AG10803 (cell line): ENCODE measurements at regions not wholly inside any gene's neighbourhood (a gene's known extent, or its start where the extent isn't known, plus 50 kb on each side); places are given as distances from the start of the nearest gene placed in this dataset.
A peak's percentile ranks its signal among the peaks of the same experiment; 100 is the strongest.

Source experiments
- DNase-seq: peaks from one replicate; pipeline ENCODE4 v3.0.0; 2010; ENCODE audit warnings: low read depth
- H3K4me3 ChIP-seq: 2 replicates; pipeline ENCODE4 v1.5.1; 2011; ENCODE audit warnings: mild to moderate bottlenecking, low read length, control low read depth
- CTCF ChIP-seq: conservative IDR thresholded peaks from 2 replicates; pipeline ENCODE4 v1.5.1; 2011; ENCODE audit warnings: mild to moderate bottlenecking, low read length, control low read depth, inconsistent platforms

- H3K4me3 ChIP-seq, result no peak overlapping the region
- no peak for TF ChIP-seq CTCF
- no peak for DNase-seq
Measured at GRCh38 chr10:6734286-6734685, 154.2 kb upstream of the PRKCQ start.

DNA sequence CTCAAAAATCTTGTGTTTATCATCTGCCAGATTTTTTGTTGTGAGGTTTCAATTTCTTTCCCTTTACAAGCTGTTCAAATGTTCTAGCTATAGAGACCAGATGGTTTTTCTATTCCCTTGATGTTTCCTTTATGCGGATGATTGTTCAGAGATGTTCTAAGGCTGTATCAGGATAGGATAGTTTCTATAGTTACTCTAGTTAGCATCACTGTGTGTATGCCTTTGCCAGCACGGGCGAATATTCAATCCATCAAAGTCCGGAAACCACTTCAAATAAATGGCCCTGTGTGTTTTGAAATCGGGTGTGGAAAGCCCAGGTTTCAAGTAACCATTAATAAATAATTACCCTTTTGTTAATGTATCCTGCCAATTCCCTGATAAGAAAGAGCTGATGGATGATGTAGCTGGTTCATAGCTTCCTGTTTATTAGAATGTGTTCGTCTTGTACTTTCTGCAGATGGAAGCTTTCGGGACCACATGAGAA is 149.8 kb upstream of the PRKCQ start:
- TF ChIP-seq CTCF, result no peak
- no peak for DNase-seq
- H3K4me3 ChIP-seq, result no peak overlapping the region

- TF ChIP-seq CTCF, result no peak
- peak; percentile 92 for DNase-seq
- H3K4me3 ChIP-seq, result no peak overlapping the region
Measured at GRCh38 chr10:6729071-6729774, 149.1 kb upstream of the PRKCQ start.

GRCh38 chr10:6726924-6727323 is 146.8 kb upstream of the PRKCQ start:
- TF ChIP-seq CTCF, result no peak
- no peak for DNase-seq
- H3K4me3 ChIP-seq, result no peak overlapping the region

DNA sequence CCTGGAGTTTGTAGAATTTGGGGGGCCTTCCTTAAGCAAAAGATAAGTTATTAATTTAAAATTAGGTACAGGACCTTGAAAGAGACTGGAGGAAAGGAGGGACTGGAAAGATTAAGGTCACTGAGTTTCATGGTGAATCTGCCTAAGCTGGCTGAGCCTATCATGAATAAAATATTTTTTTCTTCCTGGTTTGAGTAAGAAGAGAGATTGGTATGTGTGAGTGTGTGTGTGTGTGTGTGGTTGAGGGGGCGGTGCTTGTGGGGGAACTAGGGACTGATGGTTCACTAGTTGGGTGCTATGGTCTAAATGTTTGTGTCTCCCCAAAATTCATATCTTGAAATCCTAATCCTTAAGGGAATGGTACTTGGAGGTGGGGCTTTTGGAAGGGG is 142.5 kb upstream of the PRKCQ start:
- H3K4me3 ChIP-seq, result no peak overlapping the region
- DNase-seq, result peak; percentile 77
- no peak for TF ChIP-seq CTCF

DNA sequence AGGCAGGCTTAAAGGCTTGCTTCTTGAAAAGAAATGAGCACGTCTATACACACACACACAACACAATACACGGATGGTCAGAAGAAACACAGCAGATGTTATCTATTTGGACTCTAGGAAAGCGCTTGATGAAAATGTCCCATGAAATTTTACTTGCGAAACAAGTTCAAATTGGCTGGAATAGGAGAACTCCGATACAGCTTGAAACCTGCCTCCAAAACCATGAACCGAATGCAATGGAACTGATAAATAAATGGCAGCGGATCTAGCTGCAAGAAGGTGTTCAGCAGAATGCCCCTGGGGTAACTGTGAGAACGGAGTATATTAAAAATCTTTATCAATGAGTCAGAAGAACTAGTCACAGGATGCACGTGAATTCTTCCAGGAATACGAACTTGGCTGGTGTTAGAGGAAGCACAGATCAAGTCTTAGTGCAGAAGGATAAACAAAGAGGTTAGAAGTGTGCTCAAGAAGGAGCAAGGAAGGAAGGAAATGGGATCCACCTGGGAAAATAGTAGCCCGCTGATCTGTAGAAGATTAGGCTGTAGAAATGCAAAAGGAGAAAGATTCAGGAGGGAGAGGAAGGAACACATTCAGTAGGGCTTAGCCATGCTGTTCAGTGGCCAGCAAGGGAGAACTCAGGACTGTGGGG is 142.0 kb upstream of the PRKCQ start:
- DNase-seq, result peak; percentile 94
- TF ChIP-seq CTCF, result no peak
- H3K4me3 ChIP-seq, result peak overlapping the region; percentile 40

GRCh38 chr10:6721480-6721879 is 141.4 kb upstream of the PRKCQ start:
- peak; percentile 60 for TF ChIP-seq CTCF
- peak overlapping the region; percentile 40 for H3K4me3 ChIP-seq
- peak; percentile 98 for DNase-seq
